HepG2 (cell line): ENCODE measurements at regions not wholly inside any gene's neighbourhood (a gene's known extent, or its start where the extent isn't known, plus 50 kb on each side); places are given as distances from the start of the nearest gene placed in this dataset.

Source experiments
- PRDM10 ChIP-seq: sonication (generic); formaldehyde crosslinking; IDR thresholded peaks from 2 replicates; pipeline ENCODE4 v1.4.0; 2020; ENCODE audit warnings: low read depth, missing genetic modification reagents
- RELA ChIP-seq: sonication (generic); formaldehyde crosslinking; IDR thresholded peaks from 2 replicates; pipeline ENCODE4 v1.4.0; 2020; ENCODE audit warnings: missing genetic modification reagents
- ZBTB44 ChIP-seq: sonication (generic); formaldehyde crosslinking; IDR thresholded peaks from 2 replicates; pipeline ENCODE4 v1.4.0; 2020; ENCODE audit warnings: missing genetic modification reagents
- ZNF788 ChIP-seq: sonication (generic); formaldehyde crosslinking; IDR thresholded peaks from 2 replicates; pipeline ENCODE4 v1.5.0; 2020; ENCODE audit warnings: mild to moderate bottlenecking, missing genetic modification reagents, borderline replicate concordance

- no peak for TF ChIP-seq RELA (CRISPR knock-in tag)
- TF ChIP-seq ZBTB44: no peak
- TF ChIP-seq ZNF788 (CRISPR knock-in tag): no peak
- no peak for TF ChIP-seq PRDM10 (CRISPR knock-in tag)
Measured at GRCh38 chr16:86075488-86075785, 176.5 kb downstream of the IRF8 start.
